ENCODE measurements at regions not wholly inside any gene's neighbourhood (a gene's known extent, or its start where the extent isn't known, plus 50 kb on each side); places are given as distances from the start of the nearest gene placed in this dataset.

- TF ChIP-seq CEBPZ (IDR thresholded peaks at IDR 0.05; ENCODE audit: borderline replicate concordance, low read depth, low read length) (no peak), ZNF79 (CRISPR knock-in tag; IDR thresholded peaks at IDR 0.05; ENCODE audit: low read depth) (no peak), MECOM (CRISPR knock-in tag; IDR thresholded peaks at IDR 0.05) (no peak), BACH1 (tag; IDR thresholded peaks at IDR 0.05) (no peak), ZNF253 (CRISPR knock-in tag; conservative IDR thresholded peaks at IDR 0.05) (no peak)
These were observed 248.0 kb upstream of the CNTN3 start (continued) for GRCh38 chr3:74862476-74862875.

GRCh38 chr3:74861211-74861610 lies 246.8 kb upstream of the CNTN3 start:
- no peak overlapping the region for H3K4me3 ChIP-seq
- H3K9ac ChIP-seq (ENCODE audit: insufficient read depth in 1 of 2, low read depth in 2 of 2, low read length in 2 of 2) = no peak overlapping the region
- H3K4me2 ChIP-seq (ENCODE audit: insufficient read depth, low read length) = no peak overlapping the region
- H3K9me1 ChIP-seq (ENCODE audit: control insufficient read depth, insufficient read depth, low read length) = no peaks in the 10 kb centered on the region
- no peaks in the 10 kb centered on the region for H3K79me2 ChIP-seq (ENCODE audit: control insufficient read depth, insufficient read depth, low read length)
- H3K9me3 ChIP-seq (replicated peaks; ENCODE audit: control insufficient read depth, insufficient read depth, low read depth, low read length) = no peaks in the 10 kb centered on the region
- ATAC-seq (no peak), FAIRE-seq (no peak), DNase-seq (ENCODE audit: extremely low read depth in 1 of 4, low spot score in 3 of 4) (no peak)
- no peaks in the 10 kb centered on the region for H3K36me3 ChIP-seq (ENCODE audit: control insufficient read depth, insufficient read depth, low read length)
- H4K20me1 ChIP-seq (replicated peaks; ENCODE audit: control insufficient read depth, insufficient read depth, low read length) = no peaks in the 10 kb centered on the region
- WGBS (ENCODE audit: insufficient coverage, low coverage, missing lambda C conversion rate) = 0% methylated on average over 3 of the region's 3 CpGs
- no peaks in the 10 kb centered on the region for H3K4me1 ChIP-seq (replicated peaks in 1 of 2; ENCODE audit: control insufficient read depth in 2 of 2, insufficient read depth in 2 of 2, low read length in 2 of 2)
- no TSS peak for BruUV-seq (replicated peaks)
- H3K27me3 ChIP-seq (ENCODE audit: control insufficient read depth in 2 of 2, insufficient read depth in 2 of 2, low read length in 2 of 2) = no peaks in the 10 kb centered on the region
- ChIA-PET POLR2A (no interaction called here), CTCF (ENCODE audit: low intra/inter-chr PET ratio) (no interaction called here)
- in situ Hi-C loops (cut with MboI) = no loop called here
- no peak overlapping the region for H2AFZ ChIP-seq (ENCODE audit: low read depth, low read length)
- no peak overlapping the region for H3K27ac ChIP-seq (ENCODE audit: extremely low read depth, low read depth, low read length)
- intact Hi-C loops (cut with micrococcal nuclease) = no loop called here
- TF ChIP-seq ZNF699 (CRISPR knock-in tag; IDR thresholded peaks at IDR 0.05; ENCODE audit: insufficient replicate concordance) (no peak), GMEB1 (CRISPR knock-in tag; IDR thresholded peaks at IDR 0.05) (no peak), U2AF2 (optimal IDR thresholded peaks at IDR 0.05; ENCODE audit: low read depth, low read length) (no peak), FOXJ2 (tag; IDR thresholded peaks at IDR 0.05) (no peak), HDAC1 (IDR thresholded peaks at IDR 0.05) (no peak), ATF2 (CRISPR knock-in tag; IDR thresholded peaks at IDR 0.05) (no peak), IRF9 (tag; IDR thresholded peaks at IDR 0.05) (no peak)

Measured in K562 (cell line).